ENCODE measurements at regions not wholly inside any gene's neighbourhood (a gene's known extent, or its start where the extent isn't known, plus 50 kb on each side); places are given as distances from the start of the nearest gene placed in this dataset.

DNA sequence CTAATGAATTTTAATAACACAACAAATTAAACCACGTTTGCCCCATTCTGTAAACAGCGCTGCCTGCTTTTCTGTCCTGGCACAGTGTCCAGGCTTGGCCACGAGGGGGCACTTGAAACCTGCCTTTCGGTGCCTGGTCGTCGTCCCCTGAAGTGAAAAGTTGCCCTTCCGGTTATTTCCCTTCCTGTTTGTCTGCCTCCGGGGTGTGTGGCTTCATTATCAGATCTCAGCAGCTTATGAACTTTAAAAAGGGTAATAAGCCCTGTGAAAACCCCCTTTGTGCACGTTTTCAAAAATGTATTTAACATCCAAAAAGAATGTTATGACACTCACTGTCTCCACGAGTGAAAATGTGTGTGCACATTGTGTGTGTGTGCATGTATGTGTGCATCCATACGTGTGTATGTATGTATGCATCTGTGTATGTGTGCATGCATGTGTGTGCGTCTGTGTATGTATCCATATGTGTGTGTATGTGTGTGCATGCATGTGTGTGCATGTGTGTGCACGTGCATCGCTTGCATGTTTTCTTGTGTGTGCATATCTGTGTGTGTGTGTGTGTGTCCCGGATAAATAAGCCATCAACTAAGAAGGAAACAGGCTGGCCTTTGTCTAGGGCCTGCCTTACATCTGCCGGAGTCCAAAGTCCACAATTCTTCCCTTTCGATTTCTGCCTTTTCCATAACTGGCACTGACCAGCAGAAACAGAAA lies 358.4 kb downstream of the THBS2 start:
- Histone ChIP-seq H3K4me3 (no peak overlapping the region), H3K9me3 (replicated peaks) (no peaks in the 10 kb centered on the region), H3K27ac (no peak overlapping the region), H3K4me1 (replicated peaks) (peaks cover 4% of the 10 kb centered on the region; the same call in 1 of the 2 replicates), H3K27me3 (replicated peaks) (no peaks in the 10 kb centered on the region), H3K36me3 (no peaks in the 10 kb centered on the region)
- peak; percentile 55 to 72 for DNase-seq (ENCODE audit: low read depth in 1 of 2, low spot score in 2 of 2)

DNA sequence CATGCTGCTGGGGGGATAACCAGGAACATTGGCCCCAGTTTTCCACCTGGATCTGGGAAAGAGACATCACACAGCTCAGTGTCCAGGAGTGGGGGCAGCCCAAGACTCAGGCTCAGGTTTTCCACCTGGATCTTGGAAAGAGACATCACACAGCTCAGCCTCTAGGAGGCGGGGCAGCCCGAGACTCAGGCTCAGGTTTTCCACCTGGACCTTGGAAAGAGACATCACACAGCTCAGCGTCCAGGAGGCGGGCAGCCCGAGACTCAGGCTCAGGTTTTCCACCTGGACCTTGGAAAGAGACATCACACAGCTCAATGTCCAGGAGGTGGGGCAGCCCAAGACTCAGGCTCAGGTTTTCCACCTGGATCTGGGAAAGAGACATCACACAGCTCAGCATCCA lies 361.6 kb downstream of the THBS2 start:
- H3K9me3 ChIP-seq (replicated peaks), result no peaks in the 10 kb centered on the region
- H3K4me3 ChIP-seq, result no peak overlapping the region
- H3K27ac ChIP-seq, result no peak overlapping the region
- H3K27me3 ChIP-seq (replicated peaks), result no peaks in the 10 kb centered on the region
- no peak for DNase-seq (ENCODE audit: low read depth in 1 of 2, low spot score in 2 of 2)
- H3K36me3 ChIP-seq, result no peaks in the 10 kb centered on the region
- peaks cover 4% of the 10 kb centered on the region; the same call in 1 of the 2 replicates for H3K4me1 ChIP-seq (replicated peaks)

DNA sequence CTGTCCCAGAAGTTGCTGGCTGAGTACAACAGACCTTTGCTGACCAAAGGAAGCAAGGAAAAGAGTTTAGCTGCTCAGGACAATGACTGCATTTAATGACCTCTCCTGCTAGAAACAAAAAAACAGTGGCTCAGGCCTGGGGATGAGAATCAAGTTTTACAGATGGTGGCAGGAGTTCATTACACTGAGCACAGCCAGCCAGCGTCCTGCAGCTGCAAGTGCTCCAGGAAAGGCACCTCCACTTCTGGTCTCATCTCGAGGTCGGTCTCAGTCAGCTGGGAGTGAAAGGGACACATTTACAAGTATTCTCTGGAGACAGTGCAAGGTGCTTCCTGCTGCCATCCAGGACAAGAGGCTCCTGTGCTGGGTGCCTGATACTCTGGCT lies 362.7 kb downstream of the THBS2 start:
- DNase-seq (ENCODE audit: low read depth in 1 of 2, low spot score in 2 of 2), result no peak
- peaks cover 4% of the 10 kb centered on the region; the same call in 1 of the 2 replicates for H3K4me1 ChIP-seq (replicated peaks)
- no peak overlapping the region for H3K4me3 ChIP-seq
- H3K9me3 ChIP-seq (replicated peaks), result no peaks in the 10 kb centered on the region
- H3K27ac ChIP-seq, result no peak overlapping the region
- no peaks in the 10 kb centered on the region for H3K36me3 ChIP-seq
- H3K27me3 ChIP-seq (replicated peaks), result no peaks in the 10 kb centered on the region

- DNase-seq (ENCODE audit: low read depth in 1 of 2, low spot score in 2 of 2), result no peak
- no peaks in the 10 kb centered on the region for H3K36me3 ChIP-seq
- H3K27me3 ChIP-seq (replicated peaks), result no peaks in the 10 kb centered on the region
- H3K9me3 ChIP-seq (replicated peaks), result no peaks in the 10 kb centered on the region
- H3K4me1 ChIP-seq (replicated peaks), result peaks cover 3% of the 10 kb centered on the region; the same call in 1 of the 2 replicates
- H3K4me3 ChIP-seq, result no peak overlapping the region
- no peak overlapping the region for H3K27ac ChIP-seq
Measured at GRCh38 chr6:168890306-168890980, 363.2 kb downstream of the THBS2 start.

- Histone ChIP-seq H3K27me3 (replicated peaks) (no peaks in the 10 kb centered on the region), H3K4me3 (no peak overlapping the region), H3K4me1 (replicated peaks) (no peaks in the 10 kb centered on the region), H3K9me3 (replicated peaks) (no peaks in the 10 kb centered on the region), H3K27ac (no peak overlapping the region), H3K36me3 (no peaks in the 10 kb centered on the region)
- DNase-seq (ENCODE audit: low read depth in 1 of 2, low spot score in 2 of 2), result no peak
Measured at GRCh38 chr6:168888786-168889345, 364.8 kb downstream of the THBS2 start.

DNA sequence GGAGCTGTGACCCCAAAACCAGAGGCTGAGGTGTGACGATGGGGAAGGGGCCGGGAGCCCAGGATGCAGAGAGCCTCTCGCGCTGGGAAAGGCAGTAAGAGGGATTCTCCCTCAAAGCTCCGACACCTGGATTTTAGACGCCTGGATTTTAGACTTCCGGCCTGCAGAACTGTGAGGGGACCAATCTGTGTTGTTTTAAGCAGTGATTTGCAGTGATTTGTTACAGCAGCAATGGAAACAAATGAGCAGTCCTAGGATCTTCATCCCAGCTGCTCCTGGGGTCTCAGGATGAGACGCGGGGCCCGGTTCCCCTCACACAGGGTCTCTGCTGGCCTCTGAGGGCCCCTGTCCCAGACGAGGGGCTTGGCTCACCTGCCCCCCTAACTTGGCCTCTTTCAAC lies 365.5 kb downstream of the THBS2 start:
- Histone ChIP-seq H3K27ac (no peak overlapping the region), H3K4me1 (replicated peaks) (no peaks in the 10 kb centered on the region), H3K4me3 (no peak overlapping the region), H3K36me3 (no peaks in the 10 kb centered on the region), H3K9me3 (replicated peaks) (no peaks in the 10 kb centered on the region), H3K27me3 (replicated peaks) (no peaks in the 10 kb centered on the region)
- no peak for DNase-seq (ENCODE audit: low read depth in 1 of 2, low spot score in 2 of 2)

GRCh38 chr6:168887621-168888020 lies 366.0 kb downstream of the THBS2 start:
- H3K27ac ChIP-seq, result no peak overlapping the region
- no peak for DNase-seq (ENCODE audit: low read depth in 1 of 2, low spot score in 2 of 2)
- no peaks in the 10 kb centered on the region for H3K27me3 ChIP-seq (replicated peaks)

GRCh38 chr6:168886964-168887363 lies 366.7 kb downstream of the THBS2 start:
- no peak overlapping the region for H3K4me3 ChIP-seq
- H3K4me1 ChIP-seq (replicated peaks), result no peaks in the 10 kb centered on the region
- DNase-seq (ENCODE audit: low read depth in 1 of 2, low spot score in 2 of 2), result no peak
- H3K36me3 ChIP-seq, result no peaks in the 10 kb centered on the region
- no peaks in the 10 kb centered on the region for H3K9me3 ChIP-seq (replicated peaks)
- no peak overlapping the region for H3K27ac ChIP-seq
- no peaks in the 10 kb centered on the region for H3K27me3 ChIP-seq (replicated peaks)

More at GRCh38 chr6:168887621-168888020, 366.0 kb downstream of the THBS2 start:
- no peaks in the 10 kb centered on the region for H3K9me3 ChIP-seq (replicated peaks)
- no peaks in the 10 kb centered on the region for H3K4me1 ChIP-seq (replicated peaks)
- H3K4me3 ChIP-seq, result no peak overlapping the region
- no peaks in the 10 kb centered on the region for H3K36me3 ChIP-seq

DNA sequence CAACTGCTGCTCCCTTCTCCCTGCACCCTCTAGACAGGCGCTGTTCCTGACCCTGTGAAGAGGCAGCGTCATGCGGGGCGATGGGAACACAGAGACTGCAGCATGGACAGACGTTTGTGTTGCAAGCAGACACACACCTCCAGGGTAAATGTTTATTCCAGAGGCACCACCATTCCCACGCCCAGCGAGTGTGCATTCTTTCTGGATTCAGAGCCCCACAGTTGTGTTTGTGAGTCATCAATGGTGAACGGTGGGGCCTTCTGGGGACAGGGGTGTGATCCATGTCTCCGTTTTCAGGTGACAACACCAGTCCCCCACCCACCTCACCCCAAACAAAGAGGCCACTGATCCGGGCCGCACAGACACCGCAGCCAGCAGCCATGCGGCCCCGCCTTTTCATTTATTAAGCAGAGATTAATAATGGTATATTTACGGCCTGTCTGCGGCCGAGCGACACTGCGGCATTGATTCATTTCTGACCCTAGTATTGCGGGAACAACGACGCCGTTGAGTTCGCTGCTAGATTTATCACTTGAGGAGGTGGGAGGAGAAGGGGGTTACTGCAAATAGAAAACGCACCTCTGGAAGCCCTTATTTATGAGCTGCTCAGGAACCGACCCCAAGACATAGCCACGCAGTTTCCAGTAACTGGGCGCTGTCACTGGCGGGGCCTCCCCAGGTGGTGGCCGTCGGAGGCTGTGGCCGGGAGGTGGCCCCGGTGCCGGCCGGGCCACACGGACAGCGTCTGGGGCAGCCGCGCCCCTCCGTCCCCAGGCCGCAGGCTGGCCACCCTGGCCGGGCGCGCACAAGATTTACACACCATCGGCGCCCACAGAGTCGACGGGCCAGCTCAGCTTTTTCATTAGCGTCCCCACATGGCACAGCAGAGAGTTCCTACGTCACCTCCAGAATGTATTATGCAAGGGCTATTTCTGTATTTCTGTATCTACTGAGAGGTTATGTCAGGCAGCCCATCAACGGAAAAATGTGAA lies 367.6 kb downstream of the THBS2 start:
- no peak for DNase-seq (ENCODE audit: low read depth in 1 of 2, low spot score in 2 of 2)
- Histone ChIP-seq H3K27ac (no peak overlapping the region), H3K9me3 (replicated peaks) (no peaks in the 10 kb centered on the region), H3K4me1 (replicated peaks) (no peaks in the 10 kb centered on the region), H3K4me3 (no peak overlapping the region), H3K27me3 (replicated peaks) (no peaks in the 10 kb centered on the region), H3K36me3 (no peaks in the 10 kb centered on the region)

DNA sequence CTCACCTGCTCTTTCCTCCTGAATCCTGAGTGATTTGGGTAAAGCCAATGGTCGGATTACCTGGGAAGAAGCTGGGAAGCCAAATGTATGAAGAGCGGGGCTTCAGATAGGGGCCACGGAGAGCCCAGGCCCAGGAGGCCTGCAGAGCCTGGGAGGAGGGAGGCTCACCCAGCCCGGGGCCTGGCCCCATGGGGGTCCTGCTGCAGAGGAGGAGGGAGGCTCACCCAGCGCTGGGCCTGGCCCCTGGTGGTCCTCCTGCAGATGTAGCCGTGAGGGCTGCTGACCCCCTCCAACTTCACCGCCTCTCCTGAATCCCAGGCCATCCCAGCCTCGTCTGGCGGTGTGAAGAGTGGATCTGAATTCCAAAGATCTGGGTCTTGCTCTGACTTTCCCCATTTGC lies 368.4 kb downstream of the THBS2 start:
- Histone ChIP-seq H3K36me3 (no peaks in the 10 kb centered on the region), H3K27ac (no peak overlapping the region), H3K27me3 (replicated peaks) (no peaks in the 10 kb centered on the region), H3K4me1 (replicated peaks) (no peaks in the 10 kb centered on the region), H3K4me3 (no peak overlapping the region), H3K9me3 (replicated peaks) (no peaks in the 10 kb centered on the region)
- no peak for DNase-seq (ENCODE audit: low read depth in 1 of 2, low spot score in 2 of 2)

DNA sequence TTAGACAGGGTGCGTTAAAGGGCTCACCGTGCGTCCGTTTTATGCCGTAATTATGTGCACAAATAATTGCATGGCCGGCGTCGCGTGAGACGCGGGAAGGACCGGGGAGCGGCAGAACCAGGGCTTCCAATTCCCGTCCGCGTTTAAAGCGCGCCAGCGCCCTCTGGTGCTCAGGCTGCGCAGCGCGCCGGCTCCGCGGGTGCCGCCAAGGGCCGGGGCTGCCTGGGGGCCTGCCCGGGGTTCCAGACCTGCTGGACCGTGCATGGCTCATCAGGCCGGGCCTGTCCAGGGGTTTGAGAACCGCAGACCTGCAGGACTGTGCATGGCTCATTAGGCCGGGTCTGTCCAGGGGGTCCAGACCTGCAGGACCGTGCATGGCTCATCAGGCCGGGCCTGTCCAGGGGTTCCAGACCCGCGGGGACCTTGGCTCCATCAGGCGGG lies 369.0 kb downstream of the THBS2 start:
- Histone ChIP-seq H3K9me3 (replicated peaks) (no peaks in the 10 kb centered on the region), H3K4me3 (no peak overlapping the region), H3K27ac (no peak overlapping the region), H3K4me1 (replicated peaks) (no peaks in the 10 kb centered on the region), H3K36me3 (no peaks in the 10 kb centered on the region), H3K27me3 (replicated peaks) (no peaks in the 10 kb centered on the region)
- DNase-seq (ENCODE audit: low read depth in 1 of 2, low spot score in 2 of 2), result peak in 1 of 2 experiments; percentile 14

- H3K36me3 ChIP-seq, result no peaks in the 10 kb centered on the region
- no peak for DNase-seq (ENCODE audit: low read depth in 1 of 2, low spot score in 2 of 2)
- no peak overlapping the region for H3K4me3 ChIP-seq
- H3K4me1 ChIP-seq (replicated peaks), result no peaks in the 10 kb centered on the region
- H3K9me3 ChIP-seq (replicated peaks), result no peaks in the 10 kb centered on the region
- H3K27ac ChIP-seq, result no peak overlapping the region
- H3K27me3 ChIP-seq (replicated peaks), result no peaks in the 10 kb centered on the region
Measured at GRCh38 chr6:168884050-168884645, 369.5 kb downstream of the THBS2 start.

GRCh38 chr6:168883410-168884049 lies 370.1 kb downstream of the THBS2 start:
- H3K27me3 ChIP-seq (replicated peaks), result no peaks in the 10 kb centered on the region
- H3K36me3 ChIP-seq, result no peaks in the 10 kb centered on the region
- H3K27ac ChIP-seq, result no peak overlapping the region
- H3K9me3 ChIP-seq (replicated peaks), result no peaks in the 10 kb centered on the region
- no peaks in the 10 kb centered on the region for H3K4me1 ChIP-seq (replicated peaks)
- DNase-seq (ENCODE audit: low read depth in 1 of 2, low spot score in 2 of 2), result no peak
- no peak overlapping the region for H3K4me3 ChIP-seq
